Prostate gland (tissue), 2 donors: ENCODE measurements at regions not wholly inside any gene's neighbourhood (a gene's known extent, or its start where the extent isn't known, plus 50 kb on each side); places are given as distances from the start of the nearest gene placed in this dataset.

Experiments
- CTCF ChIP-seq, 4 experiments: fragments of 200-600 bp in 2 of 4; fragments of 450-650 bp in 2 of 4; sonication (generic) in 2 of 4; IDR thresholded peaks; 1 replicate in 3 of 4; 2 replicates in 1 of 4; pipeline ENCODE4 v1.5.1; 2016 to 2019; ENCODE audit warnings: antibody characterized with exemption in 4 of 4, mild to moderate bottlenecking in 2 of 4, moderate library complexity in 2 of 4
- POLR2A ChIP-seq: fragments of 450-650 bp; IDR thresholded peaks from one replicate; pipeline ENCODE4 v1.6.1; 2016; ENCODE audit warnings: antibody characterized with exemption, mild to moderate bottlenecking

- TF ChIP-seq CTCF (IDR thresholded peaks at IDR 0.05) (no peak), POLR2A (no peak)
Measured at GRCh38 chr6:21729431-21729830, 135.9 kb downstream of the SOX4 start.
